ENCODE measurements at regions not wholly inside any gene's neighbourhood (a gene's known extent, or its start where the extent isn't known, plus 50 kb on each side); places are given as distances from the start of the nearest gene placed in this dataset.
A peak's percentile ranks its signal among the peaks of the same experiment; 100 is the strongest.

DNA sequence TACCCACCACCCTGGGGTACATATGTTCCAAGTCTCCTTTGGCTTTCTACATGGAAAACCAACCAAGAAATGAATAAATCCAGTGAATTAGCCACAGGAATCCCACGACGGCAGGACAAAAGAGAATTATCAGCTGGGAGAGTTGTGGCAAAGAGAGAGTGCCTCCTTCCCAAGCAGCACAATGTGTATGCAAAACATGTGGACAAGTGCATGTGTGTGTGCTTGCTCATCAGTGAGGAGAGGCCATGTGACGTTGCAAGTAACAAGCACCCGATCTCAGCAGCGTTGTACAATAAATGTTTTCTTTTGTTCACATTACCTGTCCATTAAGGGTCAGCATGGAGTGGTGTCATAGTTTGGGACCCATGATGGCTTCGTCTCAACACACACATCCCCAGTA lies 50.0 kb upstream of the EMX2 start:
- Histone ChIP-seq H3K9me3 (ENCODE audit: control insufficient read depth in 4 of 4, low read length in 3 of 4) (no peaks in the 10 kb centered on the region), H3K27ac (ENCODE audit: low read depth in 1 of 2, low read length in 2 of 2) (no peak overlapping the region), H3K4me3 (ENCODE audit: low read depth in 1 of 3, low read length in 3 of 3) (no peak overlapping the region), H3K36me3 (ENCODE audit: control insufficient read depth in 4 of 4, insufficient read depth in 3 of 4, low read depth in 1 of 4, low read length in 3 of 4) (no peaks in the 10 kb centered on the region), H3K4me1 (ENCODE audit: control insufficient read depth in 4 of 4, insufficient read depth in 4 of 4, low read length in 3 of 4) (peaks cover 2 to 8% (median 5%) of the 10 kb centered on the region in 4 donors), H3K27me3 (ENCODE audit: control insufficient read depth in 4 of 4, insufficient read depth in 4 of 4, low read length in 3 of 4) (peaks cover 0 to 5% (median 0%) of the 10 kb centered on the region in 4 donors), H3K9ac (ENCODE audit: low read depth in 1 of 2, low read length in 2 of 2) (no peak overlapping the region)
- no peak for TF ChIP-seq RAD21 (IDR thresholded peaks at IDR 0.05)
- no peak for DNase-seq (ENCODE audit: low spot score)
- 79% methylated on average over 6 of the region's 6 CpGs for WGBS

DNA sequence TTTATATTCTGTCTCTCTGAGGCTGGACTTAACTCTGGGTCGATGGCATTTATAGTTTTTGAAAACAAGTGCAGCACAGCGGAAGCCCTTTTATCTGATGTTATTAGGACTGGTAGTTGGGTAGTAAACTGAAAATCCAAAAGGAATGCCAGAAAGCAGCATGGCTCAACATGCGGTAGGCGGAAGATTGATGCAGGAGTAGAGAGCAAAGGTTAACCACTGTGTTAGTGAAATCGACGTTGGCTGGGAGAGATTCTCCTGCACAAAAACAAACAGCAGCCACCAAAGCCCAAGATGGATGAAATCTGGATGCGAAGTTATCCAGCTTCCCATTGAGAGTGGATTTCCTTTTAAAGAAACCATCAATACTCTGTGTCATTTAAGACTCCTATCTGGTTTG lies 54.5 kb upstream of the EMX2 start:
- no peaks in the 10 kb centered on the region for H3K9me3 ChIP-seq (ENCODE audit: control insufficient read depth in 4 of 4, low read length in 3 of 4)
- WGBS = 26% methylated on average over 7 of the region's 7 CpGs
- DNase-seq (ENCODE audit: low spot score) = no peak

More for the DNA sequence above, 54.5 kb upstream of the EMX2 start:
- Histone ChIP-seq H3K9ac (ENCODE audit: low read depth in 1 of 2, low read length in 2 of 2) (no peak overlapping the region), H3K27me3 (ENCODE audit: control insufficient read depth in 4 of 4, insufficient read depth in 4 of 4, low read length in 3 of 4) (peaks cover 0 to 5% (median 0%) of the 10 kb centered on the region in 4 donors), H3K4me3 (ENCODE audit: low read depth in 1 of 3, low read length in 3 of 3) (no peak overlapping the region), H3K4me1 (ENCODE audit: control insufficient read depth in 4 of 4, insufficient read depth in 4 of 4, low read length in 3 of 4) (peaks cover 0 to 3% (median 2%) of the 10 kb centered on the region in 4 donors), H3K27ac (ENCODE audit: low read depth in 1 of 2, low read length in 2 of 2) (no peak overlapping the region), H3K36me3 (ENCODE audit: control insufficient read depth in 4 of 4, insufficient read depth in 3 of 4, low read depth in 1 of 4, low read length in 3 of 4) (no peaks in the 10 kb centered on the region)
- TF ChIP-seq SP1 (IDR thresholded peaks at IDR 0.05) (peak; percentile 79), YY1 (IDR thresholded peaks at IDR 0.05) (peak; percentile 70), HNF4A (conservative IDR thresholded peaks at IDR 0.05) (peak; percentile 72 to 79), TAF1 (conservative IDR thresholded peaks at IDR 0.05) (no peak), FOXA2 (IDR thresholded peaks at IDR 0.05) (no peak), RAD21 (IDR thresholded peaks at IDR 0.05) (peak in 1 of 2 donors; percentile 43), JUND (IDR thresholded peaks at IDR 0.05) (no peak), NR2F2 (IDR thresholded peaks at IDR 0.05) (no peak), FOXA1 (IDR thresholded peaks at IDR 0.05) (no peak), RXRA (IDR thresholded peaks at IDR 0.05) (peak; percentile 73 to 78), GABPA (IDR thresholded peaks at IDR 0.05 in 1 of 2, conservative IDR thresholded peaks at IDR 0.05 in 1 of 2) (no peak), EGR1 (IDR thresholded peaks at IDR 0.05; ENCODE audit: low read depth in 2 of 2) (no peak)
- TF ChIP-seq, protein P1, sequence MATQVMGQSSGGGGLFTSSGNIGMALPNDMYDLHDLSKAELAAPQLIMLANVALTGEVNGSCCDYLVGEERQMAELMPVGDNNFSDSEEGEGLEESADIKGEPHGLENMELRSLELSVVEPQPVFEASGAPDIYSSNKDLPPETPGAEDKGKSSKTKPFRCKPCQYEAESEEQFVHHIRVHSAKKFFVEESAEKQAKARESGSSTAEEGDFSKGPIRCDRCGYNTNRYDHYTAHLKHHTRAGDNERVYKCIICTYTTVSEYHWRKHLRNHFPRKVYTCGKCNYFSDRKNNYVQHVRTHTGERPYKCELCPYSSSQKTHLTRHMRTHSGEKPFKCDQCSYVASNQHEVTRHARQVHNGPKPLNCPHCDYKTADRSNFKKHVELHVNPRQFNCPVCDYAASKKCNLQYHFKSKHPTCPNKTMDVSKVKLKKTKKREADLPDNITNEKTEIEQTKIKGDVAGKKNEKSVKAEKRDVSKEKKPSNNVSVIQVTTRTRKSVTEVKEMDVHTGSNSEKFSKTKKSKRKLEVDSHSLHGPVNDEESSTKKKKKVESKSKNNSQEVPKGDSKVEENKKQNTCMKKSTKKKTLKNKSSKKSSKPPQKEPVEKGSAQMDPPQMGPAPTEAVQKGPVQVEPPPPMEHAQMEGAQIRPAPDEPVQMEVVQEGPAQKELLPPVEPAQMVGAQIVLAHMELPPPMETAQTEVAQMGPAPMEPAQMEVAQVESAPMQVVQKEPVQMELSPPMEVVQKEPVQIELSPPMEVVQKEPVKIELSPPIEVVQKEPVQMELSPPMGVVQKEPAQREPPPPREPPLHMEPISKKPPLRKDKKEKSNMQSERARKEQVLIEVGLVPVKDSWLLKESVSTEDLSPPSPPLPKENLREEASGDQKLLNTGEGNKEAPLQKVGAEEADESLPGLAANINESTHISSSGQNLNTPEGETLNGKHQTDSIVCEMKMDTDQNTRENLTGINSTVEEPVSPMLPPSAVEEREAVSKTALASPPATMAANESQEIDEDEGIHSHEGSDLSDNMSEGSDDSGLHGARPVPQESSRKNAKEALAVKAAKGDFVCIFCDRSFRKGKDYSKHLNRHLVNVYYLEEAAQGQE (IDR thresholded peaks at IDR 0.05) = no peak
- TF ChIP-seq, protein P2, sequence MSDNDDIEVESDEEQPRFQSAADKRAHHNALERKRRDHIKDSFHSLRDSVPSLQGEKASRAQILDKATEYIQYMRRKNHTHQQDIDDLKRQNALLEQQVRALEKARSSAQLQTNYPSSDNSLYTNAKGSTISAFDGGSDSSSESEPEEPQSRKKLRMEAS (IDR thresholded peaks at IDR 0.05) = peak; percentile 83
- TF ChIP-seq, protein P3, sequence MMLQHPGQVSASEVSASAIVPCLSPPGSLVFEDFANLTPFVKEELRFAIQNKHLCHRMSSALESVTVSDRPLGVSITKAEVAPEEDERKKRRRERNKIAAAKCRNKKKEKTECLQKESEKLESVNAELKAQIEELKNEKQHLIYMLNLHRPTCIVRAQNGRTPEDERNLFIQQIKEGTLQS (IDR thresholded peaks at IDR 0.05) = no peak
- TF ChIP-seq, protein P4, sequence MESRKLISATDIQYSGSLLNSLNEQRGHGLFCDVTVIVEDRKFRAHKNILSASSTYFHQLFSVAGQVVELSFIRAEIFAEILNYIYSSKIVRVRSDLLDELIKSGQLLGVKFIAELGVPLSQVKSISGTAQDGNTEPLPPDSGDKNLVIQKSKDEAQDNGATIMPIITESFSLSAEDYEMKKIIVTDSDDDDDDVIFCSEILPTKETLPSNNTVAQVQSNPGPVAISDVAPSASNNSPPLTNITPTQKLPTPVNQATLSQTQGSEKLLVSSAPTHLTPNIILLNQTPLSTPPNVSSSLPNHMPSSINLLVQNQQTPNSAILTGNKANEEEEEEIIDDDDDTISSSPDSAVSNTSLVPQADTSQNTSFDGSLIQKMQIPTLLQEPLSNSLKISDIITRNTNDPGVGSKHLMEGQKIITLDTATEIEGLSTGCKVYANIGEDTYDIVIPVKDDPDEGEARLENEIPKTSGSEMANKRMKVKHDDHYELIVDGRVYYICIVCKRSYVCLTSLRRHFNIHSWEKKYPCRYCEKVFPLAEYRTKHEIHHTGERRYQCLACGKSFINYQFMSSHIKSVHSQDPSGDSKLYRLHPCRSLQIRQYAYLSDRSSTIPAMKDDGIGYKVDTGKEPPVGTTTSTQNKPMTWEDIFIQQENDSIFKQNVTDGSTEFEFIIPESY (IDR thresholded peaks at IDR 0.05) = no peak
